HEK293T (cell line): ENCODE measurements at regions not wholly inside any gene's neighbourhood (a gene's known extent, or its start where the extent isn't known, plus 50 kb on each side); places are given as distances from the start of the nearest gene placed in this dataset.

ENCODE experiments used
- ARNT ChIP-seq: fragments of 450-650 bp; IDR thresholded peaks from 2 replicates; pipeline ENCODE4 v1.6.1; 2017; ENCODE audit warnings: mild to moderate bottlenecking
- BHLHE40 ChIP-seq: fragments of 450-650 bp; IDR thresholded peaks from 2 replicates; pipeline ENCODE4 v1.6.1; 2016; ENCODE audit warnings: mild to moderate bottlenecking, moderate library complexity, borderline replicate concordance
- FOXM1 ChIP-seq: fragments of 450-650 bp; IDR thresholded peaks from 2 replicates; pipeline ENCODE4 v1.6.1; 2017; ENCODE audit warnings: mild to moderate bottlenecking, borderline replicate concordance
- HDGF ChIP-seq: fragments of 450-650 bp; IDR thresholded peaks from 2 replicates; pipeline ENCODE4 v1.6.1; 2017; ENCODE audit warnings: antibody characterized with exemption, borderline replicate concordance
- SP1 ChIP-seq: fragments of 450-650 bp; IDR thresholded peaks from 2 replicates; pipeline ENCODE4 v1.6.1; 2017
- TF ChIP-seq, protein P1 (sequence below): fragments of 450-650 bp; IDR thresholded peaks from 2 replicates; pipeline ENCODE4 v1.6.1; 2016

DNA sequence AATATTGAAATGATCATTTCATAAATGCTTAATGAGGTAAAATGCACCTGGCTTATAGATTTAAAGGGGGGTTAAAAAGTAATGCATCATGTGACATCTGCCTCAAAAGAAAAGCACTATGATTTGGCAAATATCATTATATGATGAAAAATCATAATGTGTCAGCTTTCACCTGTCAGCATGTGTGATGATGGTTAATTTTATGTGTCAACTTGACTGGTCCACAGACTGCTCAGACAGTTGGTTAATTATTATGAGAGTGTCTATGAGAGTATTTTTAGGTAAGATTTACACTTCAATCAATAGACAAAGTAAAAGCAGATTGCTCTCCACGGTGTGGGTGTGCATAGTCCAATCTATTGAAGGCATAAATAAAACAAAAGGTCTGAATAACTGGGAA is 1986.7 kb downstream of the PCDH7 start:
- TF ChIP-seq FOXM1 = no peak
- TF ChIP-seq, protein P1, sequence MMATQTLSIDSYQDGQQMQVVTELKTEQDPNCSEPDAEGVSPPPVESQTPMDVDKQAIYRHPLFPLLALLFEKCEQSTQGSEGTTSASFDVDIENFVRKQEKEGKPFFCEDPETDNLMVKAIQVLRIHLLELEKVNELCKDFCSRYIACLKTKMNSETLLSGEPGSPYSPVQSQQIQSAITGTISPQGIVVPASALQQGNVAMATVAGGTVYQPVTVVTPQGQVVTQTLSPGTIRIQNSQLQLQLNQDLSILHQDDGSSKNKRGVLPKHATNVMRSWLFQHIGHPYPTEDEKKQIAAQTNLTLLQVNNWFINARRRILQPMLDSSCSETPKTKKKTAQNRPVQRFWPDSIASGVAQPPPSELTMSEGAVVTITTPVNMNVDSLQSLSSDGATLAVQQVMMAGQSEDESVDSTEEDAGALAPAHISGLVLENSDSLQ = no peak
- no peak for TF ChIP-seq SP1
- TF ChIP-seq BHLHE40 = no peak
- no peak for TF ChIP-seq HDGF
- no peak for TF ChIP-seq ARNT
